GM23338 (cell line): ENCODE measurements at regions not wholly inside any gene's neighbourhood (a gene's known extent, or its start where the extent isn't known, plus 50 kb on each side); places are given as distances from the start of the nearest gene placed in this dataset.

Experiments
- EZH2 ChIP-seq: fragments of 200-600 bp; sonication (generic); IDR thresholded peaks from one replicate; pipeline ENCODE4 v1.8.0; 2017; ENCODE audit warnings: antibody characterized with exemption, mild to moderate bottlenecking, low read depth; ENCODE audit not compliant: unreplicated experiment
- JUNB ChIP-seq: IDR thresholded peaks from one replicate; pipeline ENCODE4 v1.6.1; 2016; ENCODE audit warnings: antibody characterized with exemption; ENCODE audit not compliant: unreplicated experiment
- NANOG ChIP-seq: IDR thresholded peaks from 2 replicates; pipeline ENCODE4 v1.6.1; 2016; ENCODE audit warnings: antibody characterized with exemption, borderline replicate concordance
- POLR2AphosphoS5 ChIP-seq: IDR thresholded peaks from 2 replicates; pipeline ENCODE4 v1.6.1; 2016; ENCODE audit warnings: antibody characterized with exemption, low read depth
- REST ChIP-seq: IDR thresholded peaks from one replicate; pipeline ENCODE4 v1.6.1; 2018; ENCODE audit warnings: antibody characterized with exemption; ENCODE audit not compliant: unreplicated experiment
- STAT1 ChIP-seq: IDR thresholded peaks from one replicate; pipeline ENCODE4 v1.6.1; 2016; ENCODE audit warnings: antibody characterized with exemption; ENCODE audit not compliant: unreplicated experiment
- ZNF114 ChIP-seq: fragments of 250-450 bp; sonication (Bioruptor Pico); IDR thresholded peaks from 2 replicates; pipeline ENCODE4 v1.5.0; 2020; ENCODE audit warnings: mild to moderate bottlenecking, moderate library complexity
- ZNF462 ChIP-seq: fragments of 250-450 bp; sonication (Bioruptor Pico); IDR thresholded peaks from 2 replicates; pipeline ENCODE4 v1.5.0; 2020; ENCODE audit warnings: mild to moderate bottlenecking, moderate library complexity

- no peak for TF ChIP-seq ZNF462 (CRISPR knock-in tag)
- TF ChIP-seq JUNB: no peak
- TF ChIP-seq REST: no peak
- no peak for TF ChIP-seq EZH2
- no peak for TF ChIP-seq STAT1
- no peak for TF ChIP-seq POLR2AphosphoS5
- TF ChIP-seq NANOG: no peak
- no peak for TF ChIP-seq ZNF114 (CRISPR knock-in tag)
Observed at GRCh38 chr13:53415135-53415534, 386.5 kb downstream of the OLFM4 start (continued).
